ENCODE measurements at regions not wholly inside any gene's neighbourhood (a gene's known extent, or its start where the extent isn't known, plus 50 kb on each side); places are given as distances from the start of the nearest gene placed in this dataset.

DNA sequence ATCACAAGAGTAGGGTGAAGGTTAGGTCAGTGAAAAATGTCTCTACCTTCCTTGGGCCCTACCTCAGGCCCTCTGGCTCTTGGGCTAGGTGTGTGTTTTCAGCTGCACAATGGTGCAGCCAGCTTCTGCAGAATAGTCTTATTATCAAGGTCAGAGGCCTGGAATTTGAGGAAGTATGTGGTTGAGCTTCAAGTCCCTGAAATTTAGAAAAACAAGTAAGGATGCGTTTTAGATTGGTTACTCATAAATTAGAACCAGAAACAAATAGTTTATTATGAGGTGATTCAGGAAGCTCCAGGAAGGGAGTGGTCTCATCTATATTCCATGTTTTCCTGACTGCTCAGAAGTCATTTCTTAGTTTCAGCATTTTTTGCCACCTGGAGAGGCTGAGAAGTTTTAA lies 204.2 kb upstream of the CELF4 start:
- Histone ChIP-seq H3K27me3 (ENCODE audit: control insufficient read depth, insufficient read depth, low read length, poor library complexity, severe bottlenecking) (peaks cover 16% of the 10 kb centered on the region), H3K4me3 (ENCODE audit: low read length) (no peak overlapping the region), H3K27ac (ENCODE audit: low read depth, low read length) (no peak overlapping the region), H3K9ac (ENCODE audit: extremely low read depth, low read length, poor library complexity, severe bottlenecking) (no peak overlapping the region), H3K36me3 (ENCODE audit: control insufficient read depth, insufficient read depth, low read length) (no peaks in the 10 kb centered on the region), H3K9me3 (ENCODE audit: control insufficient read depth, low read length) (peaks cover 15% of the 10 kb centered on the region), H3K4me1 (ENCODE audit: control insufficient read depth, insufficient read depth, low read length) (no peaks in the 10 kb centered on the region)
- Mint-ChIP-seq H3K36me3 (ENCODE audit: low read depth) (no peaks in the 10 kb centered on the region), H3K4me1 (peaks cover 9% of the 10 kb centered on the region), H3K9me3 (peaks cover 4% of the 10 kb centered on the region), H3K27ac (no peak overlapping the region), H3K4me3 (no peak overlapping the region), H3K27me3 (ENCODE audit: insufficient read depth) (peaks cover 47% of the 10 kb centered on the region)
- TF ChIP-seq, protein P1, sequence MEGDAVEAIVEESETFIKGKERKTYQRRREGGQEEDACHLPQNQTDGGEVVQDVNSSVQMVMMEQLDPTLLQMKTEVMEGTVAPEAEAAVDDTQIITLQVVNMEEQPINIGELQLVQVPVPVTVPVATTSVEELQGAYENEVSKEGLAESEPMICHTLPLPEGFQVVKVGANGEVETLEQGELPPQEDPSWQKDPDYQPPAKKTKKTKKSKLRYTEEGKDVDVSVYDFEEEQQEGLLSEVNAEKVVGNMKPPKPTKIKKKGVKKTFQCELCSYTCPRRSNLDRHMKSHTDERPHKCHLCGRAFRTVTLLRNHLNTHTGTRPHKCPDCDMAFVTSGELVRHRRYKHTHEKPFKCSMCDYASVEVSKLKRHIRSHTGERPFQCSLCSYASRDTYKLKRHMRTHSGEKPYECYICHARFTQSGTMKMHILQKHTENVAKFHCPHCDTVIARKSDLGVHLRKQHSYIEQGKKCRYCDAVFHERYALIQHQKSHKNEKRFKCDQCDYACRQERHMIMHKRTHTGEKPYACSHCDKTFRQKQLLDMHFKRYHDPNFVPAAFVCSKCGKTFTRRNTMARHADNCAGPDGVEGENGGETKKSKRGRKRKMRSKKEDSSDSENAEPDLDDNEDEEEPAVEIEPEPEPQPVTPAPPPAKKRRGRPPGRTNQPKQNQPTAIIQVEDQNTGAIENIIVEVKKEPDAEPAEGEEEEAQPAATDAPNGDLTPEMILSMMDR (conservative IDR thresholded peaks at IDR 0.05), result no peak
- DNase-seq, result no peak
- 90 to 100% methylated on average over 1 of the region's 1 CpG for WGBS, 2 experiments (ENCODE audit: insufficient coverage in 1 of 2, insufficient read length in 1 of 2)

- Mint-ChIP-seq H3K27ac (no peak overlapping the region), H3K4me3 (no peak overlapping the region), H3K4me1 (no peaks in the 10 kb centered on the region), H3K9me3 (no peaks in the 10 kb centered on the region), H3K27me3 (ENCODE audit: insufficient read depth) (peaks cover 29% of the 10 kb centered on the region), H3K36me3 (ENCODE audit: low read depth) (no peaks in the 10 kb centered on the region)
- Histone ChIP-seq H3K9ac (ENCODE audit: extremely low read depth, low read length, poor library complexity, severe bottlenecking) (no peak overlapping the region), H3K27me3 (ENCODE audit: control insufficient read depth, insufficient read depth, low read length, poor library complexity, severe bottlenecking) (peaks cover 8% of the 10 kb centered on the region), H3K36me3 (ENCODE audit: control insufficient read depth, insufficient read depth, low read length) (no peaks in the 10 kb centered on the region), H3K27ac (ENCODE audit: low read depth, low read length) (no peak overlapping the region), H3K9me3 (ENCODE audit: control insufficient read depth, low read length) (no peaks in the 10 kb centered on the region), H3K4me1 (ENCODE audit: control insufficient read depth, insufficient read depth, low read length) (no peaks in the 10 kb centered on the region), H3K4me3 (ENCODE audit: low read length) (no peak overlapping the region)
- DNase-seq, result no peak
- WGBS, 2 experiments (ENCODE audit: insufficient coverage in 1 of 2, insufficient read length in 1 of 2), result 93 to 95% methylated on average over 5 to 8 of the region's 8 CpGs
- TF ChIP-seq, protein P1 (conservative IDR thresholded peaks at IDR 0.05), result no peak
These were observed 199.1 kb upstream of the CELF4 start for GRCh38 chr18:37764541-37765288.

GRCh38 chr18:37762076-37762621 lies 196.6 kb upstream of the CELF4 start:
- no peak overlapping the region for H3K4me3 Mint-ChIP-seq
- H3K27me3 Mint-ChIP-seq (ENCODE audit: insufficient read depth), result peaks cover 15% of the 10 kb centered on the region
- TF ChIP-seq, protein P1 (conservative IDR thresholded peaks at IDR 0.05), result no peak
- no peaks in the 10 kb centered on the region for H3K4me1 Mint-ChIP-seq
- 97 to 100% methylated on average over 4 to 6 of the region's 6 CpGs for WGBS, 2 experiments (ENCODE audit: insufficient coverage in 1 of 2, insufficient read length in 1 of 2)
- Histone ChIP-seq H3K4me1 (ENCODE audit: control insufficient read depth, insufficient read depth, low read length) (no peaks in the 10 kb centered on the region), H3K9ac (ENCODE audit: extremely low read depth, low read length, poor library complexity, severe bottlenecking) (no peak overlapping the region), H3K9me3 (ENCODE audit: control insufficient read depth, low read length) (no peaks in the 10 kb centered on the region), H3K27me3 (ENCODE audit: control insufficient read depth, insufficient read depth, low read length, poor library complexity, severe bottlenecking) (no peaks in the 10 kb centered on the region), H3K4me3 (ENCODE audit: low read length) (no peak overlapping the region), H3K27ac (ENCODE audit: low read depth, low read length) (no peak overlapping the region), H3K36me3 (ENCODE audit: control insufficient read depth, insufficient read depth, low read length) (no peaks in the 10 kb centered on the region)
- no peak for DNase-seq
- no peaks in the 10 kb centered on the region for H3K36me3 Mint-ChIP-seq (ENCODE audit: low read depth)
- no peak overlapping the region for H3K27ac Mint-ChIP-seq
- no peaks in the 10 kb centered on the region for H3K9me3 Mint-ChIP-seq

Data from endodermal cell (in vitro differentiated cells).